Lung (tissue), 11 donors: ENCODE measurements at regions not wholly inside any gene's neighbourhood (a gene's known extent, or its start where the extent isn't known, plus 50 kb on each side); places are given as distances from the start of the nearest gene placed in this dataset.
"Not testable (repeated sequence)": the region's sequence is repeated elsewhere in the genome, so short reads cannot be mapped to it uniquely, and the experiment has no call there.

Experiments
- ATAC-seq: fragments of 200-7000 bp; cut with Tn5 transposase; one replicate; pipeline ENCODE4 v1.9.1; 2020; ENCODE audit warnings: moderate number of reproducible peaks; ENCODE audit not compliant: insufficient read depth, low FRiP score
- DNase-seq, 3 donors: peaks; one replicate each; pipeline ENCODE4 v3.0.0-alpha.2; 2013 to 2017
- H3K27ac ChIP-seq, 2 donors: one replicate each; pipeline ENCODE4 v1.5.1; 2013; ENCODE audit warnings: mild to moderate bottlenecking in 2 of 2, moderate library complexity in 2 of 2, control low read depth in 1 of 2, inconsistent platforms in 1 of 2, low read depth in 1 of 2, low read length in 1 of 2
- H3K27me3 ChIP-seq, 3 donors: one replicate each; pipeline ENCODE4 v1.5.1; 2013; ENCODE audit warnings: low read length in 2 of 3; ENCODE audit not compliant: control insufficient read depth in 3 of 3, insufficient read depth in 3 of 3
- H3K36me3 ChIP-seq, 4 donors: one replicate each; pipeline ENCODE4 v1.5.1; 2013; ENCODE audit warnings: low read length in 4 of 4, mild to moderate bottlenecking in 1 of 4, moderate library complexity in 1 of 4; ENCODE audit not compliant: control insufficient read depth in 4 of 4, insufficient read depth in 4 of 4
- H3K4me1 ChIP-seq, 5 donors: one replicate each; pipeline ENCODE4 v1.5.1; 2013; ENCODE audit warnings: low read length in 5 of 5, mild to moderate bottlenecking in 2 of 5, moderate library complexity in 1 of 5; ENCODE audit not compliant: control insufficient read depth in 5 of 5, insufficient read depth in 5 of 5
- H3K4me3 ChIP-seq: one replicate; pipeline ENCODE4 v1.5.1; 2013; ENCODE audit warnings: mild to moderate bottlenecking, control low read depth, moderate library complexity
- H3K9ac ChIP-seq, 2 donors: one replicate each; pipeline ENCODE4 v1.5.1; 2013; ENCODE audit warnings: low read length in 2 of 2, control low read depth in 1 of 2; ENCODE audit not compliant: insufficient read depth in 1 of 2
- H3K9me3 ChIP-seq, 4 donors: one replicate each; pipeline ENCODE4 v1.5.1; 2013; ENCODE audit warnings: low read length in 3 of 4, mild to moderate bottlenecking in 1 of 4, moderate library complexity in 1 of 4; ENCODE audit not compliant: control insufficient read depth in 4 of 4, insufficient read depth in 3 of 4
- WGBS, 2 donors: extraction: QIAGEN DNeasy Blood & Tissue Kit; methylation state at CpG; one replicate each; pipeline ENCODE4 v1.1.7; 2013; 5-methylcytosine and 5-hydroxymethylcytosine counted together
- TF ChIP-seq, protein P1 (sequence below): IDR thresholded peaks from 2 replicates; pipeline ENCODE4 v1.5.1; 2012; ENCODE audit warnings: mild to moderate bottlenecking; ENCODE audit errors: control extremely low read depth, extremely low read depth
- donor health status: control.
- donor health status: control.
- donor health status: Bipolar disorder and iron deficiency.
- donor health status: healthy.
- donor health status: DM: yes; HTN: yes; CAD: no.

DNA sequence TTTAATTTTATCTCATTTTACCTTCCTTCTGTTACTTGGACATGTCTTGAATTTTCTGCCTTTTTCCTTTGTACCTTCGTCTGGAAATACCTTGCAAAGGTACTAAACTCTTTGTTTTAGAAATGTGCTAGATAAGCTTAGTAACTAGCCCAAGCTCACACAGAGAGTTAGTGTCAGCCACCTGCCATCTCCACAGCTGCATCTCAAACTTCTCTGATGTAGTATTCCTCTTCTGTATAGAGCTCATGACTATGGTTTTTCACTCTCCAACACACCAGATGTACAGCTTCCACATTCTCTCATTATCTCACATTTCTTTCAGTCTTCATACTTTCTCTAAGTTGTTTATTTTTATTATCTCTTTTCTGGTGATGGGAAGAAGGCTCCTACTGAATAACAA, 516.6 kb upstream of the ROBO2 start:
- TF ChIP-seq, protein P1, sequence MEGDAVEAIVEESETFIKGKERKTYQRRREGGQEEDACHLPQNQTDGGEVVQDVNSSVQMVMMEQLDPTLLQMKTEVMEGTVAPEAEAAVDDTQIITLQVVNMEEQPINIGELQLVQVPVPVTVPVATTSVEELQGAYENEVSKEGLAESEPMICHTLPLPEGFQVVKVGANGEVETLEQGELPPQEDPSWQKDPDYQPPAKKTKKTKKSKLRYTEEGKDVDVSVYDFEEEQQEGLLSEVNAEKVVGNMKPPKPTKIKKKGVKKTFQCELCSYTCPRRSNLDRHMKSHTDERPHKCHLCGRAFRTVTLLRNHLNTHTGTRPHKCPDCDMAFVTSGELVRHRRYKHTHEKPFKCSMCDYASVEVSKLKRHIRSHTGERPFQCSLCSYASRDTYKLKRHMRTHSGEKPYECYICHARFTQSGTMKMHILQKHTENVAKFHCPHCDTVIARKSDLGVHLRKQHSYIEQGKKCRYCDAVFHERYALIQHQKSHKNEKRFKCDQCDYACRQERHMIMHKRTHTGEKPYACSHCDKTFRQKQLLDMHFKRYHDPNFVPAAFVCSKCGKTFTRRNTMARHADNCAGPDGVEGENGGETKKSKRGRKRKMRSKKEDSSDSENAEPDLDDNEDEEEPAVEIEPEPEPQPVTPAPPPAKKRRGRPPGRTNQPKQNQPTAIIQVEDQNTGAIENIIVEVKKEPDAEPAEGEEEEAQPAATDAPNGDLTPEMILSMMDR: no peak
- H3K36me3 ChIP-seq: no peaks in the 10 kb centered on the region

DNA sequence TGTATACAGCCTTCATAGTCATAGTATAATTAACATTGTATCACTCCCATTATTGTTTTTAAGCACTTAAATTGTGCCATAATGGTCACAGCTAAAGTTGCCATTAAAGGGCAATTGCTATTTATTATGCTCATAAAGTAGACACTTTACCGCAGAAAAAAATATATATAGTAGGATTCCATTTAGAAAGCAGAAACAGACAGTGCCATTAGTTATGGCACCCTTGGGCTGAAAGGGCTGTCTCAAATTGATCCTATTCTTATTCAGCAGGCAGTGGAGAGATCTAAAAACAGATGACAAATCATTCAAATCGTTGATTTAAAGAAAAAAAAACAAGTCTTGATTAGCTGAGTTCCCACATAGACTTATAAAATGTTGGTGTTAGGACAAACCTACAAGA, 514.2 kb upstream of the ROBO2 start:
- Histone ChIP-seq H3K36me3 (no peaks in the 10 kb centered on the region), H3K27ac (no peak overlapping the region), H3K27me3 (no peaks in the 10 kb centered on the region), H3K9ac (no peak overlapping the region), H3K4me1 (no peaks in the 10 kb centered on the region), H3K4me3 (no peak overlapping the region), H3K9me3 (no peaks in the 10 kb centered on the region)
- 89 to 91% methylated on average over 2 of the region's 2 CpGs for WGBS, 2 donors
- TF ChIP-seq, protein P1: no peak
- no peak for DNase-seq
- ATAC-seq: no peak

More for the DNA sequence above, 516.6 kb upstream of the ROBO2 start:
- H3K27me3 ChIP-seq: no peaks in the 10 kb centered on the region
- no peak for ATAC-seq
- H3K4me3 ChIP-seq: no peak overlapping the region
- H3K4me1 ChIP-seq: no peaks in the 10 kb centered on the region
- WGBS, 2 donors: 70 to 79% methylated on average over 1 of the region's 1 CpG
- no peak overlapping the region for H3K9ac ChIP-seq
- H3K27ac ChIP-seq: no peak overlapping the region
- no peak for DNase-seq
- H3K9me3 ChIP-seq: no peaks in the 10 kb centered on the region

- Histone ChIP-seq H3K36me3 (no peaks in the 10 kb centered on the region), H3K9ac (no peak overlapping the region), H3K4me3 (no peak overlapping the region), H3K27me3 (no peaks in the 10 kb centered on the region), H3K27ac (no peak overlapping the region), H3K9me3 (no peaks in the 10 kb centered on the region), H3K4me1 (no peaks in the 10 kb centered on the region)
- DNase-seq (no peak), ATAC-seq (no peak)
- TF ChIP-seq, protein P1: no peak
Measured at GRCh38 chr3:76527773-76528172, 512.1 kb upstream of the ROBO2 start.

GRCh38 chr3:76532158-76532822, 507.6 kb upstream of the ROBO2 start:
- H3K4me1 ChIP-seq: no peaks in the 10 kb centered on the region

GRCh38 chr3:76533710-76534109, 506.2 kb upstream of the ROBO2 start:
- DNase-seq, H3K27me3 ChIP-seq, ATAC-seq, H3K4me1 ChIP-seq, H3K9me3 ChIP-seq, H3K4me3 ChIP-seq, H3K36me3 ChIP-seq, H3K27ac ChIP-seq, H3K9ac ChIP-seq: not testable (repeated sequence)
- WGBS, 2 donors: 70 to 76% methylated on average over 4 of the region's 4 CpGs

More at GRCh38 chr3:76532158-76532822, 507.6 kb upstream of the ROBO2 start:
- Histone ChIP-seq H3K27ac (no peak overlapping the region), H3K27me3 (no peaks in the 10 kb centered on the region), H3K9ac (no peak overlapping the region), H3K4me3 (no peak overlapping the region), H3K36me3 (no peaks in the 10 kb centered on the region), H3K9me3 (no peaks in the 10 kb centered on the region)
- ATAC-seq (no peak), DNase-seq (no peak)
- TF ChIP-seq, protein P1: no peak
- WGBS, 2 donors: 63 to 66% methylated on average over 2 of the region's 2 CpGs

DNA sequence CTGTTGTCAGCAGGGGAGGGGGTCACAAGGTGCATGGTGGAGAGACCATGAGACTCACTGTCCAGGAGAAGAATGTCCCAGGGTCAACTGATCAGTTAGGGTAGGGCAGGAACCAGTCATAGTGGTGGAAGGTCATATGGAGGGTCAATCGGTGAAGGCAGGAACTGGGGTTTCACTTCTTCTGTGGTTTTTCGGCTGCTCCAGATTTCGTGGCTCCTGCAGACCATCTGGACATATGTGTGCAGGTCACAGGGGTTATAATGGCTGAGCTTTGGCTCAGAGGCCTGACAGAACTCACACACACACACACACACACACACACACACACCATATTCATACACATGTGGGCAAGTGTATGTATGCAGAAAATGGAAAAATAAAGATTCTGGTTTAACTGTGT, 502.0 kb upstream of the ROBO2 start:
- H3K9ac ChIP-seq, ATAC-seq, H3K9me3 ChIP-seq, H3K36me3 ChIP-seq, H3K4me1 ChIP-seq, H3K27ac ChIP-seq, H3K4me3 ChIP-seq, H3K27me3 ChIP-seq, DNase-seq: not testable (repeated sequence)
- WGBS, 2 donors: 81 to 85% methylated on average over 3 of the region's 3 CpGs
